ENCODE measurements at regions not wholly inside any gene's neighbourhood (a gene's known extent, or its start where the extent isn't known, plus 50 kb on each side); places are given as distances from the start of the nearest gene placed in this dataset.

GRCh38 chr3:44045476-44046275, 196.0 kb upstream of the TOPAZ1 start:
- TF ChIP-seq CTCF (conservative IDR thresholded peaks at IDR 0.05 in 1 of 2, IDR thresholded peaks at IDR 0.05 in 1 of 2; ENCODE audit: low read depth in 1 of 2, low read length in 2 of 2): no peak
- TF ChIP-seq EZH2 (IDR thresholded peaks at IDR 0.05; ENCODE audit: low read length, missing control alignments): no peak

Data from fibroblast of lung (primary cell).